Inflammatory macrophage treated with lipopolysaccharide for 1 hour (primary cell): ENCODE measurements at regions not wholly inside any gene's neighbourhood (a gene's known extent, or its start where the extent isn't known, plus 50 kb on each side); places are given as distances from the start of the nearest gene placed in this dataset.
A peak's percentile ranks its signal among the peaks of the same experiment; 100 is the strongest.
"Not testable (repeated sequence)": the region's sequence is repeated elsewhere in the genome, so short reads cannot be mapped to it uniquely, and the experiment has no call there.

ENCODE experiments used
- DNase-seq, 2 donors: peaks; one replicate each; pipeline ENCODE4 v3.0.0-alpha.2; 2020 to 2022

DNA sequence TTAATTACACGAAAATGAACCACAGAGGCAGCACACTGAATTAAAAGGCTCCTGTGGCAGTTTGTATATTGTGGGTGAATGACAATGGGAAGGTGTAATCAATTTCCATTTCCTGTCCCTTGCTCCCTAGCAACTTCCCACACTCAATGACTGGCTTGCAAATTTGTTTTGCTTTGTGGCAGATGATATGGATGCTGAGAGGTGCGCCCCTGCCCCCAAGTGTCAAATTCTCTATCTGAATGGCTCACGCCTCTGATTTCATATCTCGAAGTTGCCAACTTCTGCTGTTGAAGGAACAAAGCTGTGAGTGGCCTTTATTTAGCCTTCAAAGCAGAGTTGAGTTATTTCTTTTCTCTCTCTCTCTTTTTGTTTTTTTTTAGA lies 86.0 kb downstream of the FOXD2 start:
- no peak for DNase-seq

DNA sequence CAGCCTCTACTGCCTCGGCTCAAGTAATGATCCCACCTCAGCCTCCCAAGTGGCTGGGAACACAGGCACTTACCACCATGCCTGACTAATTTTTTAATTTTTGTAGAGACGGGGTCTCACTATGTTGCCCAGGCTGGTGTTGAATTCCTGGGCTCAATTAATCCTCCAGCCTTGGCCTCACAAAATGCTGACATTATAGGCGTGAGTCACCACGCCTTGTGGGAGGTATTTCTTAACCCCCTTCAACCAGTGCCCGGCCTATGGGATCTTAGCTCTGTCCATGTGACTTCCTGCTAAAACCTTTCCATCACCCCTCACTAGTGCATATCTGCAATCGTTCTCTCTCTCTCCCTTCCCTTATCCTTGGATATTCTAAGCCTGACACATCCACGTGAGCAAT lies 86.4 kb downstream of the FOXD2 start:
- DNase-seq: peak; percentile 25 to 28

DNA sequence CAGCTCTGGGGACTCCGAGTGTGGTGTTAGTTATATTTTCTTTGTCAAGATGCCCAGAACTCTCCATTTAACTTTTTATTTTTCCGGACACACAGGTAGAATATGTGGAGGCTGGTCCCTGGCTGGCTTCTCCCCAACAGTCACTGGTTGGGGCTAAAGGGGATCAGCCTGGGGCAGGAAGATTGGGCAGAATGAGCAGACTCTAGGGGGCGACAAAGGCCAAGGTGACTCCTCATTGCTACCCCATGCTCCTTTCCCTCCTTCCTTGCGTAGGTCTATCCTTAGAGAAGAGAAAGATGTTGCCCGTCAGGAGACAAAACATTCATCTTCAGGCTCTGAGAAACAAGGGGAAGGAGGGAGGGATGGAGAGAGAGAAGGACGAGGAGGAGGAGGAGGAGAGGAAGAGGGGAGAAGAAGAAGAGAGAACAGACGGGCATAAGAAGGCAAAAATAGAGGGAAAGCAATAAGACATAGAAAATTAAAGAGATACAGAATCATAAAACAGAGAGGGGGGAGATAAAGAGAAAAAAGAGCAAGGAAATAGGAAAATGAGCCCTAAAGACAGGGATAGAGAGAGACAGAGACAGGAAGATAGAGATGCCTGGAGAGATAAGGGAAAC lies 89.9 kb downstream of the FOXD2 start:
- peak in 1 of 2 donors; percentile 7 for DNase-seq

DNA sequence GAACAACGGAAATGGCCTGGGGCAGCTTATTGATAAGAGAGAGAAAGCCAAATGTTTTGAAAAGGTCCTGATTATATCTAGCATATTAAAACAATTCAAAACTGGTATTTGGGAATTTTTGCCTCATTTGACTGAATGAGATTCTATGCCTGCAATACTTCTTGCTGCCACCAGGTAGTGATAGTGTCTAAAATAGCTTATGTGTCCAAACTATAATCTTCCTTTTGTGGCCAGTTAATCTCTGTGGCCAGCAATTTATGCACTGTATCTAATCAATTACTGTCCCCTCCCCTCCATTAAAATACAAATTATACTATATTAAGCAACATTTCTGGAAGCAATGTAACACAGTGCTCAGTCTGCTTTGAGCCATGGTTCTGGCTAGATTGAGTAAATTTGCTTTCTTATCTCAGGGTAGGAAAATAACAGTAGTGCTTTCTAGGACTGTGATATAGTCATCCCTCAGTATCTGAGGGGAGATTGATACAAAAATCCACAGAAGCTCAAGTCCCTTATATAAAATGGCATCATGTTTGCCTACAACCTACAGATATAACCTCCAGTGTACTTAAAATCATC lies 91.8 kb downstream of the FOXD2 start:
- peak in 1 of 2 donors; percentile 16 for DNase-seq

DNA sequence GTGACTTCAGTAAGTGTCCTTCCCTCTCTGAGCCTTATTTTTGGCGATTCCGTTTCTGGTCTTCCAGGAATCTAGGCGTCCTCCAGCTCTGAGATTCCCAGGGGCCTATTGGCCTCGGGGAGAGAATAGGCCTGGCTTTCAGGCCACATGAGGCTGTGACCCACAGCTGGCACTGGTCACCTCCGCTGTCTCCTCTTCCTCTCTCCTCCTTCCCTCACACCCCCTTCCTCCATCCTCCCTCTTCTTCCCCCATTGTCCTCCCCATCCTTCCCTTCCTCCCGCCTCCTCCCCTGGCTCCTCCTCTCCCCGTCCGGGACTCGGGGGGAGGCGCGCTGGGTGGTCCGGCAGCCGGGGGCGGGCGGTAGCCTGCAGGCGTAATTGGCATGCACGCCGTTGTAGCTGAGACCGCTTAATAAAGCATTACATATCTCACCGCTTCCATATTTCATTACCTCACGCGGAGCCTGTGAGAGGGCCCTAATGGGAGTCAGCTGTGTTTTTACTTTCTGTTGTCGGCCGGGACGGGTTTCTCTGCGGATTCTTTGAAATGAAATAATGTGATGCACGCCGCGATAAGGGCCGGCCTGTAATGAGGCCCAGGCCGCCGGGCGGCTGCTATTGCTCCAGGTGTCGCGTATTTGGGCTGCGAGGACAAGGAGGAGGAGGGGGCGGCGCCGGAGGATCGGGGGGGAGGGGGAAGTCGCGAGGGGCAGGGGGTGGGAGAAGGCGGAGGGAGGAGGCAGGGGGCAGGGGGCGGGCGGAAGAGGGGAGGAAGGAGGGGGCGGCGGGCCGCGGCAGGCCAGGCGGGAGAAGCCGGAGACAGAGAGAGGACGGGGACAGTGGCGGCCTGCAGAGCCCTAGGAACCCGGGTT lies 95.3 kb downstream of the FOXD2 start:
- DNase-seq: peak in 1 of 2 donors; percentile 14

DNA sequence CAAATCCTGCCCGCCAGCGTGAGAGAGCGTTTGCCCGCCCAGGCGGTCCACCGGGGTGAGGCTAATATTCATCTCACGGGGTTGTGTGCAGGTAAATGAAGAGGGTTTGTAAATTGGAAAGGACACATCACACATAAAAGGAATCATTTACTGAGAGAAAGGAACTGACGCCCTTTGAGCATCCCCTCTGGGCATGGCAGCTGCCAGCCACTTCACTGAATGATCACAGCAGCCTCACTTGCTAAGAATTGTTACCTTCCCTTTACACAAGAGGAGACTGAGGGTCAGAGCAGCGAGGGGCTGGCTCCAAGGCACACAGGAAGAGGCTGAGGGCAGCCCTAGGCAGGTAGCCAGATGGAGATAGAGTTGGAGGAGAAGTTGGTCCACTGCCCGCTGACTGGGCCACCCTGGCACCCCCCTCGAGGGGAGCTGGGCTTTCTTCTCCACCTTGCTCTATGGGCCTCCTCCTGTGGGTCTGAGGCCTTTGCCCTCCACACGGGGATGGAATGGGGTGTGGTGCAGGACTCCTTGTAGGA lies 96.0 kb downstream of the FOXD2 start:
- DNase-seq: no peak

DNA sequence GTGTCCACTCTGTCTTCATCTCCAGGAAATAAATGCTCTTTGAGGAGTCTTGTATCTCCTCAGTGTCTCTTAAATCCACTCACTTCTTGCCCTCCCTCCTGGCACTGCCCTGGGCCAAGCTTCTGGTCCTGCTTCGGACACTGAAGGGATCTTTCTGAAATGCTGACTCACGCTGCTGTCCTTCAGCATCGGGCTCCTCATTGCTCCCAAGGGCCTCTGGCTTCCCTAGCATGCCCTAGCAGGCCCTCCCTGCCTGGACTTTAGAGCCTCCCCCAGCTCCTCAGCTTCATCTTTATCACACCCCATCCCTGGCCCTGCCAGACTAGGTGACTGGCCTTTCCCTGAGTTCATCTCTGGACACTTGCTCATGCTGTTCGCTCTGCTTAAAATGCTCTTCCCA lies 96.6 kb downstream of the FOXD2 start:
- DNase-seq: no peak

DNA sequence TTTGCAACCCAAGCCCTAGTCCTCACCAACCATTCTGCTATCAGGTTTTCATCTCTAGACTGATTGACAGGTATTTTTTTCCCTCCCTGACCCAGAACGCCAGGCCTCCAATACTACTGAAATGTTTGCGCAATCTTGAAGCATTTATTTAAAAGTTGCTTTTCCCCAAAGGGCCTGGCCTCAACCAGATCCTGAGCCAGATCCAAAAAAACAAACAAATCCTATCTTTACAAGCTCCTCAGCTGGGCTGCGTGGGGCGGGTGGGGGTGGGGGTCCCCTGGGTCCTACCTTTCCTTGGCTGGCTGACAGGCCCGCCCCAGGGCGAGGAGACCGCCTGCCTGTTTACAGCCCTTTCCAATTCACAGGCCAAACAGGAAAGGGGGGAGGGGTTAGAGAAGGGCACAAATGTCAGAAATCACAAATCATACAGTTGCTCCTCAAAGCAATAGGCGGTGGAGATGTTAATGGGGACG lies 98.8 kb downstream of the FOXD2 start:
- no peak for DNase-seq

DNA sequence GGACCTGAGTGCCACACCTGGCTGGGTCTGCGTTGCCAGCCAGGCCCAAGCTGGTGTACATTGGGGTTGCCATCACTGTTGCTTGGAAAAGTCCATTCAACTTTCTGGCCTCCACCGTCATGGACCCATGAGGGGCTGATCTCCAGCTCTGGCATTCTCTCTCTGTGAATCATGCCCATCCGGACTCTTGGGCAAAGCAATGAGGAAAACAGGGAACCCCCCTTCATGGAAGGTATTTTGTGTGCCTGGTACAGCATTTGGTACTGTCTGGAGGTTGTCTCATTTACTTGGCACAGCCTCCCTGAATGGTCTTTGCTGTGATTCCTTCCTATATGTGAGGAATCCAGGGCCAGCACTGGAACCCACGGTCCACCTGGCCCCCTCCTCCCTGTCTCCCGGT lies 99.4 kb downstream of the FOXD2 start:
- no peak for DNase-seq

DNA sequence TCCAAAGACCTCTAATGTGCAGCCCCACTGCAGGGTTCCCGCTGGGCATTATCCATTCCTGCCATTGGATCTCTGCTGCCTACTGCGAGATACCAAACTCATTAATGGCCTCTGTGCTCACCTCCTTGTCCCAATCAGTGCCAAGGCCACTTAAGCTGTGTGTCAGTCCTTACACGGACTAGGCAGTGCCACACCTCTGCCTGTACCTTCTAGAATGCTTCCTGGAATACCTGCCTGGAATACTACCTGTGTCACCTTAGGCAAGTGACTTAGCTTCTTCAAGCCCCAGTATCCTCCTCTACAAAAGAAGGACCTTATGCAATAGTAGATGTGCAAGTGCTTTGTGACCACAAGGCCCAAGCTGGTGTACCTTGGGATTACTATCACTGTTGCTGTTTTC lies 100.1 kb downstream of the FOXD2 start:
- no peak for DNase-seq

DNA sequence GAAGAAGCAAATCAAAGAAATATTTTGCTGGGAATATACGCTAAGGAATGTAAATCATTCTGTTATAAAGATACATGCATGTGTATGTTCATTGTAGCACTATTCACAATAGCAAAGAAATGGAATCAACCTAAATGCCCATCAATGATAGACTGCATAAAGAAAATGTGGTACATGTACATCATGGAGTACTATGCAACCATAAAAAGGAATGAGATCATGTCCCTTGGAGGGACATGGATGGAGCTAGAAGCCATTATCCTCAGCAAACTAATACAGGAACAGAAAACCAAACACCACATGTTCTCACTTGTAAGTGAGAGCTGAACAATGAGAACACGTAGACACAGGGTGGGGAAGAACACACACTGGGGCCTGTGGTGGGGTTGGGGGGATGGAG lies 100.7 kb downstream of the FOXD2 start:
- DNase-seq: not testable (repeated sequence)

DNA sequence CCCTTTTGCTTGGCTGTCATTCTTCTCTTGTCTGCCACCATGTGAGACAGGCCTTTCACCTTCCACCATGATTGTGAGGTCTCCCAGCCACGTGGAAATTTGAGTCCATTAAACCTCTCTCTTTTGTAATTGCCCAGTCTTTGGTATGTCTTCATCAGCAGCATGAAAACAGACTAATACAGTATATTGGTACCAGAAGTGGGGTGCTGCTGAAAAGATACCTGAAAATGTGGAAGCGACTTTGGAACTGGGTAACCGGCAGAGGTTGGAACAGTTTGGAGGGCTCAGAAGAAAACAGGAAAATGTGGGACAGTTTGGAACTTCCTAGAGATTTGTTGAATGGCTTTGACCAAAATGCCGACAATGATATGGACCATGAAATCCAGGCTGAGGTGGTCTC lies 103.9 kb downstream of the FOXD2 start:
- not testable (repeated sequence) for DNase-seq

DNA sequence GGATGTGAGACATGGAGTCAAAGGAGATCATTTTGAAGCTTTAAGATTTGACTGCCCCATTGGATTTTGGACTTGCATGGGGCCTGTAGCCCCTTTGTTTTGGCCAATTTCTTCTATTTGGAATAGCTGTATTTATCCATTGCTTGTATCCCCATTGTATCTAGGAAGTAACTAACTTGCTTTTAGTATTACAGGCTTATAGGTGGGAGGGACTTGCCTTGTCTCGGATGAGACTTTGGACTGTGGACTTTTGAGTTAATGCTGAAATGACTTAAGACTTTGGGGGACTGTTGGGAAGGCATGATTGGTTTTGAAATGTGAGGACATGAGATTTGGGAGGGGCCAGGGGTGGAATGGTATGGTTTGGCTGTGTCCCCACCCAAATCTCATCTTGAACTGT lies 105.2 kb downstream of the FOXD2 start:
- not testable (repeated sequence) for DNase-seq

DNA sequence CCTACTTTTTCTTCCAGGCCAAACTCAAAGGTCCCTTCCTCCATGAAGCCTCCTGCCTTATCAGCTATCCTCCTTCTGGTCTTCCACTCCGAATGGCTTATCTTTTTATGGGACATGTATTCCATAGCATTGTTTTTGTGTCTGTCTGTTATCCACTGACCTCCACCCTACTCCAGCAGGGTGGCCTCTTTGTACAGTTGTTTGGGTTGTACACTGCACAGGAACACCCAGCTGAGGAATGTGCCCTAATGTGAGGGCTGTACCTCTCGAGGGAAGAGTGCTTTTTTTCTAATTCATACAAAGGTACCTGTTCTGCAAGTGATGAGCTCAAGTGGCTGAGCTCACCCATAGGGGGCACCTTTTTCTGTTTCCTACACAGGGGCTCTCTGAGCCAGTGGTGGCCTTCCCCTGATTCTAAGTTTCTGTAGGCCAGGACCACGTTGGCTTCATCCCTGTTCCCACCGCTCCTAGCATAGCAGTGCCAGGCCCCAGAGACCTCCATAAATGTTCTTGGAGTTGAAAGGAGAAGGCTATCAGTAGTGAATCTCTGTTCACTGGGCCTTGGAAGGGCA lies 108.2 kb downstream of the FOXD2 start:
- no peak for DNase-seq

DNA sequence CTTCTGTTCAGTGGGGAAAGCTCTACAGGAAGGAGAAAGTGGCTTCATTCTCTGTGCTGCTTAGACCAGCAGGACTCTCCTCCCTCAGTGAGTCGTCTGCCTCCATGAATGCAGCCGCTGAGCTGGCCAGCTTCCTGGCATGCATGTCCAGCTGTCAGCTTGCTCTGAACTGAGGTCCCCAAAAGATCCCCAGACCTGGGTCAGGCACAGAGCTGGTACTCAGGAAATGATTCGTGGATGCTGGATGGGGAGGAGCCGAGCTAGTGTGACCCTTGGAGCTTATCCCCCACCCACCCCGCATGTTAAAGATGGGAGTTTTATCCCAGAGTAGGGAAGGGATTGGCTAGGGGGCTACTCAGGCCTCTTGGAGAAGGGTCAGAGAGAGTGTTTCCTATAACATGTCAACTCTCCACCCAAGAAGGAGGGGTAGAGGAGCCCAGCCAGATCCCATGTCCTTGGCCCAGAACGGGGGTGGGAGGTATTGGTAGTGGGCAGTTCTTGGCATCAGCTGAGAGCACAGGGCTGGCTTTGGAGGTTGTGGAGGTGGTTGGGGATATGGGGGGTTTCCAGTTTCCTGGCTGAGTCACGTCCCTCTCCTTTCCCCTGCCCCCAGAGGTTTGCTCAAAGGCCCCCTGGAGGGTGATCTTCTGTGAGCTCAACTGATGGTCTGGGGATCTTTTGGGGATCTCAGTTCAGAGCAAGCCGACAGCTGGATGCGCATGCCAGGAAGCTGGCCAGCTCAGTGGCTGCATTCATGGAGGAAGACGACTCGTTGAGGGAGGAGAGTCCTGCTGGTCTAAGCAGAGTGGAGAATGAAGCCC lies 110.1 kb downstream of the FOXD2 start:
- peak in 1 of 2 donors; percentile 21 for DNase-seq

DNA sequence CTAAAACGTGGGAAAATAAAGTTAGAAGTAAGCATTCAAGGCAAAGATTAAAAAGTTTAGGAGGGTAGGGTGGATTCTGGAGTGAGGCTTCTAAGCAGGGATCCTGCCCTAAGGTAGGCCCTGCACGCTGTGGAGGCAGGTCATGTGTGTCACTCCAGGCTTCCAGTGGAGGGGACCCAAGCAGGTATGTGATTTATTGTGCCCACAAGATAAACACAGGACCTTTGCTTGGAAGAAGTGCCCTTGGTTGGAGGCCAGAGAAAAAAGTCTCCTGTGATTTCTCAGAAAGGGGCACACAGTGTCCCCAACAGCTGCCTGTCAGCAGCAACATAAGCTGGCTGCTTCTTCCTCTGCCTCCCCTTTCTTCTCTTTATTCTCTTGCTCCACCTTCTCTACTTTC lies 110.8 kb downstream of the FOXD2 start:
- DNase-seq: no peak

DNA sequence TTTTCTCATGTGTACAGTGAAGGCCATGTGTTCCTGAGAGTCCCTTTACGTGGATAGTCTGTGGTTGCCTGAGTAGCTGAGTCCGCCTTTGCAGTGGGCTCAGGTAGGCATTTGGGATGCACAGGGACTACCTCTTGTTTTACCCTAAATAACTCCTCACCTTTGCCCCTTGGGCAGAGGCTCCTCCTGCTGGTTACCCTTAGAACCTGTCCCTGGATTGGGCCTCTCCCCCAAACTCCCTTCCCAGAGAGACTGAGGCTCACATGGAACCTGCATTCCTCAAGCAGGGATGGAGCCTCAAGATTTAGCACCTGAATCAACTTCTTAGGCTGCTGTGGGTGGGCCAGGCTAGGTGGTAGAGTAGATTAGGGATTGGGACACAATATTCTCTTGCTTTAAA lies 111.7 kb downstream of the FOXD2 start:
- no peak for DNase-seq

DNA sequence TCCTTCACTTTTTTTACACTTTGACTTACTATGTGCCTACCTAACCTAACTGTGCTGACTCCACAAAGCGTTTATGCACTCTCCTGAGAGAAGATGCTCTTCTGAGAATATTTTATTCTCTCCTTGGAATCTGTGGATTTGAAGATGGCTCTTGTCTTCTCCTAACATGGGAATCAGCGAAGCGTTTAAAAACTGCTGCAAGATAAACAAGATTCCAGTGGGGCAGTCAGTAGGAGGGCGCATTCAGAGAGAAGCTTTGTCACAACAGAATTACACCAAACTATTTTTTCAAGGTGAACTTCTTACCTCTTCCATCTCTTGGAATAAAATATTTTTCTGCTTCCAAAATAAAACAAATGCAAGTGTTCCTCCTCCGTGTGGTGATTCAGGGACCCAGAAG lies 113.1 kb downstream of the FOXD2 start:
- no peak for DNase-seq

DNA sequence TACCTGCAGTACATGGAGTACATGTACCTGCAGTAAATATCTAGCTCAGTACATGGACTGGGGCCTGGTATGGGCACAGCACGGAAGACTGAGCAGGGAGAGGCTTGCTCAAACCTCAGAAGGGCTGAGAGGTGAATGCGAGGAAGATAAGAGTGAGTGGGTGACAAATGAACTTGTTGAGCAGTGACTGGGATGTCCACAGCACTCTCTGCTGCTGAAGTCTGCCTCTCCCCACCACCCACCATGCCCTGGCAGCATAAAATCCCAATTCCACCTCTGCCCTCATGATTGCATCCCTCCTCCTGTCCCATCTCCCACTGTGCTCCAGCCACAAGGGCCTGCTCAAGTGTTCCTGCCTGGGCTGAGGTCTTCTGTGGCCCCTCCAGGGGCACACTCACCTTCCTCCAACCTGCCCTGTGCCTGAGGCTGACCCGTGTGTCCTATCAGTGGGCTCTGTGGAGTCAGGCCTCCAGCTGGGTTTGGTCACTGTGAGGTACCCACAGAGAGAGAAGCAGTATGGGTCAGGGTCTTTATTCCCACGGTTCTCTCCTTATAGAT lies 114.2 kb downstream of the FOXD2 start:
- no peak for DNase-seq

DNA sequence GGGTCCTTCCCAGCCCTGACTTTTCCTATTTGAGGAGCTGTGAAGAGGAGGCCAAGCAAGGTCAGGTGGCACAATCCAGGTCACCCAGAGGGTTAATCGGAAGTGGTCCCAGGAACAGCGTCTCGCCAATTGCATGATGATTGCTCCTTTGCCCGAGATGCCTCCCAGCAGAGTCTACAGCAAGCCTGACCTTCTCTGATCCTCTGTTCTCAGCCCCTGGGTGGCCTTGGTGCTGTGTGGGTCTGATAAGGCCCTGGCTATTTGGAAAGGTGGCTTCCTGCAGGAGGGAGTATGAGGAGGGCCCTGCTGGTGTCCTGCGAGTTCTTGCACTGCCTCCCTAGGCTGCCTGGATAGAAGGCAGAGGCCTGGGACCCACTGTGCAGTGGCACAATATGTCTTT lies 116.2 kb downstream of the FOXD2 start:
- no peak for DNase-seq

DNA sequence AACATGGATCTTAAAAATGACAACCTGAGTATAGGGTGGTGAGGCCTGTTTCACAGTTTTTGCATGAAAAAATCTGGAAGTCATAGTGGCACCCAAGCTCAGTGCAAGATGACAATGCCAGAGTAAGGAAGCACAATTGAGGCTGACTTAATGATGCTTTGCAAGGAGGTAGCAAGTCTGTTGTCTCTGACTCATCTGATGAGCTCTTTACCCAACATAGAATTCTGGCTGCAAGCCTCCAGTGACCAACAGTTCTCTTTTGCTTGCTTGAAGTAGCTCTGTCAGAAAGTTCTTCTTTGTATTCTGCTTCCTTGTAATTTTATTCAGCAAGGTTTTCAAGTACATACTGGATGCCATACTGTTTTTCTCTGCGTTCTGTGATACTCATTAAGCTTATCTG lies 117.1 kb downstream of the FOXD2 start:
- DNase-seq: no peak

DNA sequence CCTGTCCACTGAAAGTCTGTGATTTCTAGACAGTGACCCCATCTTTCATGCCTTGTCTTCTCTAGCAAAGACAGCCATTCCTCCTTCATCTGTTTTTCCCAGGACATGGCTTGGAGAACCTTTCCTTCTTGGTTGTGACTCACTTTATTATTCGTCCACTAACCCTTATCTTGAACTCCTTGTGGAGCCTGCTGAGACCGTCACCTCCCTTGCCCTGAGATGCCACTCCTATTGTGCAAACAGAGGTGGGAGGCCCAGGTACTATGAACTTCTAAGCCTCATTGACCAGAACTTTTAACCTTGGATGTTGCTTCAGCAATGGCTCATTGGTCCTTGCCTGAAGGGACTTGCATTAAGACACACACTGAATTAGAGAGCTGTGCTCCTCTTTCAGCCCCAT lies 117.5 kb downstream of the FOXD2 start:
- no peak for DNase-seq
